Gastroesophageal sphincter (tissue), 3 donors: ENCODE measurements at regions not wholly inside any gene's neighbourhood (a gene's known extent, or its start where the extent isn't known, plus 50 kb on each side); places are given as distances from the start of the nearest gene placed in this dataset.

ENCODE experiments used
- EP300 ChIP-seq: sonication (generic); formaldehyde crosslinking; IDR thresholded peaks from one replicate; pipeline ENCODE4 v1.6.1; 2017; ENCODE audit warnings: antibody characterized with exemption, mild to moderate bottlenecking
- POLR2A ChIP-seq, 2 donors: fragments of 450-650 bp; IDR thresholded peaks; one replicate each; pipeline ENCODE4 v1.6.1; 2017; ENCODE audit warnings: antibody characterized with exemption in 2 of 2, mild to moderate bottlenecking in 2 of 2, moderate library complexity in 1 of 2
- POLR2AphosphoS5 ChIP-seq: sonication (generic); formaldehyde crosslinking; IDR thresholded peaks from one replicate; pipeline ENCODE4 v1.6.1; 2017; ENCODE audit warnings: antibody characterized with exemption
- TF ChIP-seq, protein P1 (sequence below), 4 experiments: fragments of 200-600 bp in 2 of 4; fragments of 450-650 bp in 2 of 4; sonication (generic) in 1 of 4; IDR thresholded peaks; one replicate each; pipeline ENCODE4 v1.5.1; 2017 to 2019; ENCODE audit warnings: antibody characterized with exemption in 4 of 4, mild to moderate bottlenecking in 2 of 4, moderate library complexity in 2 of 4

- TF ChIP-seq, protein P1, sequence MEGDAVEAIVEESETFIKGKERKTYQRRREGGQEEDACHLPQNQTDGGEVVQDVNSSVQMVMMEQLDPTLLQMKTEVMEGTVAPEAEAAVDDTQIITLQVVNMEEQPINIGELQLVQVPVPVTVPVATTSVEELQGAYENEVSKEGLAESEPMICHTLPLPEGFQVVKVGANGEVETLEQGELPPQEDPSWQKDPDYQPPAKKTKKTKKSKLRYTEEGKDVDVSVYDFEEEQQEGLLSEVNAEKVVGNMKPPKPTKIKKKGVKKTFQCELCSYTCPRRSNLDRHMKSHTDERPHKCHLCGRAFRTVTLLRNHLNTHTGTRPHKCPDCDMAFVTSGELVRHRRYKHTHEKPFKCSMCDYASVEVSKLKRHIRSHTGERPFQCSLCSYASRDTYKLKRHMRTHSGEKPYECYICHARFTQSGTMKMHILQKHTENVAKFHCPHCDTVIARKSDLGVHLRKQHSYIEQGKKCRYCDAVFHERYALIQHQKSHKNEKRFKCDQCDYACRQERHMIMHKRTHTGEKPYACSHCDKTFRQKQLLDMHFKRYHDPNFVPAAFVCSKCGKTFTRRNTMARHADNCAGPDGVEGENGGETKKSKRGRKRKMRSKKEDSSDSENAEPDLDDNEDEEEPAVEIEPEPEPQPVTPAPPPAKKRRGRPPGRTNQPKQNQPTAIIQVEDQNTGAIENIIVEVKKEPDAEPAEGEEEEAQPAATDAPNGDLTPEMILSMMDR (IDR thresholded peaks at IDR 0.05): no peak
- TF ChIP-seq POLR2A (IDR thresholded peaks at IDR 0.05): no peak
- TF ChIP-seq EP300: no peak
- no peak for TF ChIP-seq POLR2AphosphoS5
These were observed 533.7 kb downstream of the HAPSTR1 start for GRCh38 chr16:9625122-9625521.
